RPMI8226 (cell line): ENCODE measurements at regions not wholly inside any gene's neighbourhood (a gene's known extent, or its start where the extent isn't known, plus 50 kb on each side); places are given as distances from the start of the nearest gene placed in this dataset.

Source experiments
- DNase-seq: peaks from one replicate; pipeline ENCODE4 v3.0.0-alpha.2; 2015

GRCh38 chr5:97406946-97407676 lies 224.1 kb upstream of the RIOK2 start:
- no peak for DNase-seq

DNA sequence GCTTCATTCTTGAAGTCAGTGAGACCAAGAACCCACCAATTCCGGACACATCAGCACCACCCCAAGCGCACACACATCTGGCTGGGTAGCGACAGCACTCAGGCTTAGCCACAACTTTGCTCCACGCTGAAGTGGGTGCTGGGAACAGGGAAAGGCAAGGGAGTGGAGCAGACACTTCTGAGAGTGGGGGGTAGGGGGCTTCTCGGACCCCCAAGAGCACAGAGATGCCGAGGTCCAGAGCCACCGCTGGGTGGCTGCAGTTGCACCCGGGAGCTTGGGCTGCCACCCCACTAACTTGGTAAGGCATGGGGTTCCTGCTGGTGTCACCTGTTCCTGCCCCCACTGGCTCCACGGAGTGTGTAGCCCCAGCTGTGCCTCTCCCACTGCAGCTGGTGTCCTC lies 225.3 kb upstream of the RIOK2 start:
- no peak for DNase-seq

DNA sequence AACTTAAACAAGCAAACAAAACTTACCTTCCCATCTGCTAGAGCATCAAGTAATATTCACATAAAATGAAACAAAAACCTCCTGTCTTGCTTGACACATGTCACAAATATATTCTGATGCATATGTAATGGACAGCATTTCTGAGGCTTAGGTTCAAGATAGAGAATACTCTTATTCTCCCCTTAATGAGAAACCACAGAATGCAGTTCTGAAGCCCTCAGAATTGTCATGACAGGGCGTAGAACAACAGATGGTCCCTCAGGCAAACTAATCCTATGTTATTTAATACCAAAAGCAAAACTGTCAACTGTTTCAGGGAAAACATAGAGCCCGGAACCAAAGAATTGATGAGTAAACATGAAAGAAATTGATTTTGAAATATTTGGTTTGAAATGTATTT lies 229.9 kb upstream of the RIOK2 start:
- DNase-seq: no peak

DNA sequence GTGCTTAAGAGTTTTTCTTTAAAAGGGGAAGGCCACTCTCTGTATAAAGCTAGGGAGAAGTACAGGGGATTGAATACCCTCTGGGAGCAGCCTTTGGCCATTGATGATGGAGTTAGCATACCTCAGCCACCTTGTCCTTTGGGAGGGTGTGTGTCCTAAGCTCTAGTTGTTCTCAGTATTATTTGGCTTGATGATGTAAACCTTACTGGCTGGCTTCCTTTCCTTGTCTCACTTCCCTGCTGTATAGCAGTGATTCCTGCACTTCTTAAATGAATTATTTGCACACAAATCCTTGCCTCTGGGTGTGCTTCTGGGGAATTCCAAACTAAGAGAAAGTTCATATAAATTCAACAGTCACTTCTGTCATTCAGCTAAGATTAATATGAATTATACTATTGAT lies 234.9 kb upstream of the RIOK2 start:
- DNase-seq: no peak

DNA sequence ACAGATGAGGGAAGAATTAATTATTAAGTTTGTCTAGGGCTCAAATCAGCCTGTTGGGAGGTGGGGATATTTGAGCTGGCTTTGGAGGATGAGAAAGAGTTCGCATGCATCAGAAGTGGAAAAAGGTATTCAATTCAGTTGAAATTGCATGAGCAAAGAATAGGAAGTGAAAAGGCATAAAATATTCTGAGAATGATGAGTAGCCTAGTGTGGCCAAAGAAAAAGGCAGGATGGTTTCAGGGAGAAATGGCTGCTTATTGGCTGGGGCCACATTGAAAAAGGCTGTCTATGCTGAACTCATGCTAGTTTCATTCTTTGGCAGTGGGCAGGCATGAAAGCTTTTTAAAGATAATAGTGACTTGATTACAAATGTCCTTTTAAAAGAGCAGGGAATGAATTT lies 235.4 kb upstream of the RIOK2 start:
- DNase-seq: no peak

GRCh38 chr5:97420646-97421045 lies 237.6 kb upstream of the RIOK2 start:
- no peak for DNase-seq

DNA sequence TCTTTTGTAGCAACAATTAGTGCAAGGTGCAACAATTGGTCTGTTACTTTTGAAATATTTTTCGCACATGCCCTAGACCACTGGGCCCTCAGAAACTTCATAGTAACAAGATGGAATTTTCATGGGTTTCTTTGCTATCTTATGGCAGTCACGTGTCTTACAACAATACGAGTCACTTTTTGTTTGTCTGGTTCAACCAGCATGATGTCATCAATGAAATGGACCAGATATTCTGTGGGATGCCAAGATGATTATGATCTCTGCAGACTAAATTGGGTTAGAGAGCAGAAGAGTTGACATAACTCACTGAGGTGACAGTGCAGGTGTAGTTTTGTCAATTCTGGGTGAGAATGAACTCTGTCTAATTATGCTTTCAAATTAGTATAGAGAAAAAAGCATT lies 239.6 kb upstream of the RIOK2 start:
- DNase-seq: no peak

DNA sequence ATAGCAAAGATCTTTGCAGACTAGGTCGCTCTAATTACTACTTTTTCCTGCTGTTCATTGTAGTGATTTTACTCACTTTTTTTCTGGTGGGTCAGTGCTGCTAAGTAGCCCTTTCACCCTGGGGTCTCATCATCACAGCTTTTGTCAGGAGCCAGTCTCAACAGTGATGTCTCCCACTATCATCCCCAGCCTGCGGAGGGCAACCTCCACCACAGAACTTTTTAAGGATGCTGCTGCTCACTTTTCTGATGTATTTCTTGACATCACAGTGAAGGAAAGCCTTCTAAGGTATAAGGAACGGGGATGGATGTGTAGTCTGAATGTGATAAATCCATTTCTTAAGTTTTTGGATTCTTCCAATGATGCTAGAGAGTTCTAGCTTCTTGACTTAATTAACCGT lies 242.5 kb upstream of the RIOK2 start:
- no peak for DNase-seq

DNA sequence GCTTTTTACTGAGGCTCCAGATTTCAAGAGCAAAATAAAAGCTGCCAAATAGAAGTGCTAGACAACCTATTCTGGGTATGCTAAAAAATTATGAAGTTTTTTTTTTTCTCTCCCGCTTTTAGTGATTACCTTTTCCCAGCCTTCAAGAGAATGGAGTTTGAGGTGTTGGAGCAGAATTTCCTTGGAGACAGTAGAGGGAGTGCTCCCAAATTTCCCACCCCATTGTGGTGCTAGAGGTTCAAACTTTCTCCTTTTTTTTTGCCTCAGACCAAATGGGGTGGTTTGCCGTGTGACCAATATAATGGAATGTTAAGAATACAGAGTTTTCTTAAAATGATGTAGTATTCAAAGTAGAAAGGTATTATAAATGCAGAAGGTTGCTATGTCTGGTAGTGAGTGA lies 244.2 kb upstream of the RIOK2 start:
- no peak for DNase-seq

- no peak for DNase-seq
Observed at GRCh38 chr5:97434021-97434420, 251.0 kb upstream of the RIOK2 start.

DNA sequence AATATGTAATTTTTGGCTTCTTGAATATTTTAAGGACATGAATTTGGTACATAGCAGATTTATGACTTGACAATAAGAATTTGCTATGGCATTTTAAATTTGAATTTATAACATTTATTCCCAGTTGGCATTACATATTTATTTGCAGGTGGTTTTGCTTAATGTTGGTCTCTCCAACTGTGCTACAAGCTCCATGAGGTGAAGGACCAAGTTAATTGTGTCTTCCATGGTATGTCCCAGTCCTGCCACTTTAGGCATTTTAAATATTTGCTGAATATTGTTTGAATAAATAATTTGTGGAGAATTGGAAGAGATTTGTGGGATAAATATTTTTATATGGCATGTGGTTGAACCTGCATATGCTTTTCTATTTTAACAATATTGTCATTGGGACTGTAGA lies 253.4 kb upstream of the RIOK2 start:
- no peak for DNase-seq

GRCh38 chr5:97443740-97444139 lies 260.7 kb upstream of the RIOK2 start:
- no peak for DNase-seq

- no peak for DNase-seq
Observed at GRCh38 chr5:97449172-97449571, 266.1 kb upstream of the RIOK2 start.

- DNase-seq: no peak
Observed at GRCh38 chr5:97452646-97453045, 269.6 kb upstream of the RIOK2 start.

DNA sequence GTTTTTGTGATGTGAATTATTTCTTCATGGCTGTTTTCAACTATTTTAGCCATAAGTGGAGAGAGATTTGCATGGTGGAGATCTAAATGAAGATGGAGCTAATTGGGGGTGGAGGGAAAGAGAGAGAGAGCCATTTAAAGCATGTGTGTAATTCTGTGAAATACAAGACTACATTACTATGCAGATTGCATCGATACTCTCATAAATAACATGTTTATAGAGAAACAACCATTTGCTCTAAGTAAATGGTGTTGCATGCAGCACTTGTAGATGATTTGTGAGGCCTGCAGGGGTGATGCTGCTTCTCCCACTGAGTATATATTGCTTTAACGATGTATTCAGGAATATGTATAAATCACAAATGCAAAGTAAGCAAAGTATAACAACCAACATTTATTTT lies 270.2 kb upstream of the RIOK2 start:
- DNase-seq: no peak

GRCh38 chr5:97454015-97454414 lies 271.0 kb upstream of the RIOK2 start:
- DNase-seq: no peak

- no peak for DNase-seq
Observed at GRCh38 chr5:97455996-97456395, 272.9 kb upstream of the RIOK2 start.

GRCh38 chr5:97458851-97459250 lies 275.8 kb upstream of the RIOK2 start:
- DNase-seq: peak; percentile 27

DNA sequence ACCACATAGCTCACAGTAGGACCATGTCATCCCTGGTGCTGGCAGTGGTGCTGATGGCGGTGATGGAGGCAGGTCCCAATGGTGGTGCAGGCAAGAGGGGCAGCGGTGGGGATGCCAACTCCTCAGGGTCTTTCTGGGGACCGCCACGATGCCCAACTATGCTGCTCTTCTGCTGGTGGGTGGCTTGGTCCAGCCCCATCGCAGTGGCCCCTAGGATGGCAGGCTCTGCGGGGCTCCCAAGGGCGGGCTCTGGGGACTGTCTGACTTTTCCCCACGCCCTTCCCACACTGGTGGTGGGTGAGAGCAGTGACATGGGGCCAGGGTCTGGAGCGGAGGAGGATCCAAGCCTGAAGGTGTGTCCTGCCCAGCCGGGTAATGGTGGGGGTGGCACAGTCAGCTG lies 288.9 kb upstream of the RIOK2 start:
- no peak for DNase-seq

GRCh38 chr5:97475847-97476246 lies 292.8 kb upstream of the RIOK2 start:
- no peak for DNase-seq

- DNase-seq: no peak
Observed at GRCh38 chr5:97476852-97477534, 293.9 kb upstream of the RIOK2 start.

DNA sequence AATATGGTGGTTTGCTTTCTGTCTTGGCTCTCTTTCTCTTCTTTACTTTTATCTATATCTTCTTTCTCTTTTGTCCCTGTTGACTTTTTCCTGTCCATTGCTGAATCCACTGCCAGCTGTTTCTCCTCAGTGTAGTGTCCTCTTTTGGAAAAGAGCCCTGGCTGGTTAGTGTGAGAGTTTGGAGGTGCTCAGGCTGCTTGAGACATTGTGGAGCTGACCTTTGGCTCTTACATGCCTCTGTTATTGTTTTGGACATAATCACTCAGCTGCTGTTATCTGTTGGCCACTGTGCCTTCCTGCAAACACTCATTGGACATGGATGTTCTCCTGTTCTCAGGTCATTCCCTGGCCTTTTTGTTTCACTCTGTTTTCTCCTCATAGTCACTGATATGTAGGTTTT lies 295.4 kb upstream of the RIOK2 start:
- no peak for DNase-seq

- DNase-seq: no peak
Observed at GRCh38 chr5:97480313-97480712, 297.3 kb upstream of the RIOK2 start.

DNA sequence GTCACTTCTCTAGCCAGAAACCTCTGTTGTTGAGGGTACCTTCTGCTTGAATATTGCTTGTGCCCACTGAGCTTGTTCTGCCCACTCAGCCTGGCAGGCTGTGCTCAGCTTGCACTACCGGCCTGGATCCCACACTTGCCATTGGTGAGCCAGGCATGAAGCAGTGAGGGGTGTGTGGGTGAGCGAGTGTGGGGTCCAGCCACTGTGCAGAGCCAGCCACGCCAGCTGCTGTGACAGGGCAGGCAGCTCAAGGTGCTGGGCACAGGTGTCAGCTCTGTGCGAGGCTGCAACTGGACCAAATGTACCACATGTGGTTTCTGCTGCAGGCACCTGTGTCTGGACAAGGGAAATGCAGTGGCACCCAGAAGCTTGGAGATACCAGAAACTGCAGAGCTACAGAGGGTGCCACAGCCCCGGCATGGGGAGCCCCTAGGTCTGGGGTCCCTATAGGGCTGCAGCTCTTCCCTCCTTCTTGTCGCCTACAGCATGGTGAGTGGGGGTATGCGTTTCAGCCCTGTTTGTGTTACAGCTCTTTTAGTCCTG lies 305.1 kb upstream of the RIOK2 start:
- no peak for DNase-seq
